Left colon (tissue), 2 donors: ENCODE measurements at regions not wholly inside any gene's neighbourhood (a gene's known extent, or its start where the extent isn't known, plus 50 kb on each side); places are given as distances from the start of the nearest gene placed in this dataset.

Source experiments
- ATAC-seq: fragments of 200-7000 bp; cut with Tn5 transposase; one replicate; pipeline ENCODE4 v1.9.1; 2020; ENCODE audit warnings: mild to moderate bottlenecking, moderate library complexity
- DNase-seq, 2 donors: peaks; one replicate each; pipeline ENCODE4 v3.0.0-alpha.2; 2020
- intact Hi-C, 2 donors: fragments of 100-400 bp; cut with DNase I in 1 of 2; cut with micrococcal nuclease in 1 of 2; formaldehyde crosslinking; loops; one replicate each; pipeline versions ENCODE4 v1.11.2 to v1.14.0; 2022; cut with DNase I, micrococcal nuclease
- donor health status: DM: no; HTN: no; CAD: no.
- donor health status: DM: yes; HTN: yes; CAD: no.

DNA sequence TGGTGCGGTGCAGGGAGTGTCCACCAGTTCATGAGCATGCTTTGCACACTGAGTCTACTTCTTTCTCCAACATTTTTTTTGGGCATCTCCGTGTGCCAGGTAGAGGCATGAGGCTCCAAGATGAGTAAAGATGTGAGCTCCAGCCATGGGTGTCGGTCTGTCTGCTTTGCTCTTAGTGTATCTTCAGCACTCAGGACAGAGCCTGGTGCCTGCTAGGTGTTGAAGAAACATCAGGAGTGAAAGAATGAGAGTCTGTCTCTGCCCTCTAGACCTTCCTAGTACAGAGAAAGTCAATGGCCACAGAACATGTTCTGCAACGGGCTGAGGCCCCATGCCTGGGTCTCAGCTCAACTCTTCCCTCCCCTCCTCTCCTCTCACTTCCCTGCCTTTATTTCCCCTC lies 486.5 kb downstream of the TBC1D22A start:
- DNase-seq: no peak
- ATAC-seq: no peak
- intact Hi-C loops: no loop called here

DNA sequence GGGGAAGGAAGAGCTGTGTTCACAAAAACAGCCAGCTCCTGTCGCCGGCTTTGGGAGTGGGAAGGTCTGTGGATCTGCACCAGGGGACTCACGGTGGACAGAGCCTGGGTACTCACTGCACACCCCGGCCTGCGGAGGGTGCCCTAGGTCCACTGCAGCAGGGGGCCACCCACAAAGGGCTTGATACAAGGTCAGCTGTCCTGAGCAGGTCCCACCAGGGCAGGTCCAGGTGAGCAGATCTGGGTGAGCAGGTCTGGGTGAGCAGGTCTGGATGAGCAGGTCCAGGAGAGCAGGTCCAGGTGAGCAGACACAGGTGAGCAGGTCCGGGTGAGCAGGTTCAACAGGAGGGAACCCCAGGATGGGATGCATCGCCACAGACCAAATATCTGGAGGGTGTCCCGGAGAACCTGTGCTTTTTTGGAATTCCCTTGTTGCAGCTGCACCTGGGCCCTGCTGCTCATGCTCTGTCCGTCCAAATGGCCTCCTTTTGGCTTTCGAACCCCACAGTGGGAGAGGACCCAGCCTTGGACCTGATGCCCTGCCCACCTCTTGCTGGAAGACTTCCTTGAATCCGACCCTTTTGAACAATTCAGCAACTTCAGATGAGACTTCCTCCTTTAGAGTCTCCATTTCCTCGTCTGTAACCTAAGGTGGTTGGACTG lies 485.3 kb downstream of the TBC1D22A start:
- DNase-seq (no peak), ATAC-seq (no peak)
- intact Hi-C loops: no loop called here

DNA sequence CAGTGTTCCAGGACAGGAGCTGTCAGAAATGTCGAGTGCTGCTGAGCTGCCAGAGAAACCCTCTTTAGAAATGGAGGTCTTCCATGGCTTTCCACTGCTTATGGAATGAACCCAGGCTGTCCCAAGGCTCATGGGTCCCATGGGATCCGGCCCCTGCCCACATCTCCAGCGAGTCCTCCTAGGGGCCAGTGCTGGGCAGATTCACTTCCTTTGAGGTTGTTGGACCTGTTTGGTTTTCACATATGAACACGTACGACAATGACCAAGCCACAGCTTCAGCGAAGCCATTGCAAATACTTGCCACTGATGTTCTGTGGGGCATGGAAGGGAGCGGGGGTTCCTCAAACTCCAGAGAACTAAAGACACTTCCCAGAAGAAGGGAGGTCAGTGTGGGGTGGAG lies 483.3 kb downstream of the TBC1D22A start:
- ATAC-seq: no peak
- no peak for DNase-seq
- intact Hi-C loops: no loop called here

DNA sequence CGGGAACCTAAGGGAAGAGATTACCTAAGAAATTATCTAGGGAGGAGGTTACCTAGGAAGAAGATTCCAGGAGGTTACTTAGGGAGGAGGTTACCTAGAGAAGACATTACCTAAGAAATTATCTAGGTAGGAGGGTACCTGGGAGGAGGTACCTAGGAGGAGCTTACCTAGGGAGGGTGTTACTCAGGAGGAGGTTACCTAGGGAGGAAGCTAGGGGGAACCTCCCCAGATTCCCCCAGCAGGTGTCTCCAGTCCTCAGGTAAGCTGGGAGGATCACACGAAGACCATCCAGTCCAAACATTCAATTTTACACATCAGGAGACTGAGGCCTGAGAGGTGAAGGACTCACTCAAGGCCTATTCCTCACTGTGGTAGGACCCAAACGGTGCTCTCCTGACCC lies 482.8 kb downstream of the TBC1D22A start:
- intact Hi-C loops: no loop called here
- no peak for DNase-seq
- ATAC-seq: no peak

DNA sequence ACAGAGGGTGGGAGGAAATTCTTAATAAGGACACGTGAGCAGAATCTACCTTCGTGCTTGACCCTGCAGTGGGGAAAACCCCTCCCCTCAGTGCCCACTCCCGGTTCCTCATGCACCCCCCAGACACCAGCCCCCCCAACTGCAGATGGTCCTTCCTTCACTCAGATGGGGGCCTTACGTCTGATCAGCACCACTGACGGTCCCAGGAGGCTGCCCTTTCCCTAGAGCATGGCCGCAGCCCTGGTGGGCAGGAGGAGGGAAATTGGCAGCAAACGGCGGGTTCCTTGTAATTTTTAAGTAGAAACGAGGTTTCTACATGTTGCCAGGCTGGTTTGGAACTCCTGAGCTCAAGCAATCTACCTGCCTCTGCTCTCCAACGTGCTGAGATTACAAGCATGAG lies 477.7 kb downstream of the TBC1D22A start:
- intact Hi-C loops: no loop called here
- DNase-seq (no peak), ATAC-seq (no peak)

DNA sequence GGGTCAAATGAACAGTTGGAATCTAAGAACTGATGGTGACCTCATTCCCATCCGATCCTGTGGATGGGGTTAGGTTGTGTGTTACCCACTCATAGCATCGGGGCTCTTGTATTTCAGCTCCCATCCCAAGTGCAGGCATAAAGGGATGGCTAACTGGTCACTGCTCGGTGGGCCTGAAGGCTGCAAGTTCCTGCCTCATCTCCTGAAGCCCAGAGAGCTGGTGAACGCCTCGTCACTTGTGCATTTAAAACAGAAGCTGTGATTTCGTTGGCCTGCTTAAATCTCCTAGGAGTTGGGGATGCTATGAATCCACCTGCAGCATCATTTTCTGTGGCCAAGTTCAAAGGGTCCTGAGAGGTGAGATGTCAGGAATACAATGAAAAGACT lies 477.0 kb downstream of the TBC1D22A start:
- intact Hi-C loops: no loop called here
- DNase-seq: no peak

DNA sequence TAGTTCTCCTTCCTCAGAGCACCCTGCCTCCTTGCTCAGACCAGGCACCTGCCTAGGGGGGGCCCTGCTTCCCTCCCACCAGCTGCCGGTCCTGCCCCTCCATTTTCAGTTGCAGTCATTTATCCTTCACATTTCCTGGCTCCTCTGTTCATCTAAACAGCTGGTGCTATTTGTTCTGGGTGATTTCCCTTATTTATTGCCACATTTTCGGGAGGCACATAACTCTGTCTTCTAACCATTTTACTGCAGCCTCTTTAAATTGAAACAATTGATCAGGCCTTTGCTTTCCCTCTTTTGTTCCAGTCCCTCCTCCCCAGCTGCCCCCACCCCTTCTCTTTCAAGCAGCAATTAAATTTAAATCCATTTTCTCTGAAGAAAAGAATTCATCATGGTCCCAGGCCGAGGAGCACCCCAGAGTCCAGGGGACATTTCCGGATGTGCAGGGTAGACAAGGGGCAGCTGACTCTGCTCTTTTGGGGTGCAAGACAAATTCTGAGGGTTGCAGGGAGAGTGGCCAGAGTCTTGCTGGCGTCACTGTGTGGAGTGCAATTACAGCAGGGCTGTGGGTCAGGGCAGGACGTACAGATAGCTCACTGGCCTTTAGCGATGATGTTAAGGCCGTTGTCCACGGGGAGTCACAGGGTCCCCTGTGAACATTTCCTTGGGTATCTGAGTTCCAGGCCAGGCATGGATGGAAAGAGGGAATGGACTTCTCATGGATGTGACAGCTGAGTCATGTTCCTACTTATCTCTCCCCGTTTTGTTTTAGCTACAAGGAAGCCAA lies 476.4 kb downstream of the TBC1D22A start:
- no peak for ATAC-seq
- no peak for DNase-seq
- intact Hi-C loops: no loop called here

More for the DNA sequence above, 477.0 kb downstream of the TBC1D22A start:
- no peak for ATAC-seq

DNA sequence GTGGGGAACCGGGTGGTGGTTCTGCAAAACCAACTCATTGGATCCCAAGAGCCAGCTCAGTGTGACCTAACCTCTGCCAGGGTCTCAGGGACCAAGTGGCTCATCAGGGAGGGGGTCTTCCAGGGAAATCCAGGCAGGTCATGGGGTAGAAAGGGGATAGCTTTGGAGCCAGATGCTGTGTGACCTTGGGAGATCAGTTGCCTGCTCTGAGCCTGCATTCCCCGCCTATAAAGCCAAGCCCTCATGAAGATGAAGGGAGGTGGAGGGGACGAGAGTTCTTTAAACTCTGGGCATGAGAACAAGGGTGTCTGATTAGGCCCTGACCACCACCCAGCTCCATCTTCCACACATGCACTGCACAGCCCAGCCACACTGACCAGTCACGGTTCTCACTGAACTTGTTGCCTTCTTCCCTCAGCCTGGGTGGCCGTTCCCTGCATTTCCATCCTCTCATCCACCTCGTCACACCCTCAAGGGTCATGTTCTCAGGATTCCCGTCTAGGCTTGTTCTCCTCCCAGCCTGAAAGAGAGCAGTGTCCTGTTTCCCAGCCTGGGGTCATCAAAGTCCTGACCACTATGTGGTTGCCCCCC lies 475.5 kb downstream of the TBC1D22A start:
- ATAC-seq (no peak), DNase-seq (no peak)
- intact Hi-C loops: no loop called here

DNA sequence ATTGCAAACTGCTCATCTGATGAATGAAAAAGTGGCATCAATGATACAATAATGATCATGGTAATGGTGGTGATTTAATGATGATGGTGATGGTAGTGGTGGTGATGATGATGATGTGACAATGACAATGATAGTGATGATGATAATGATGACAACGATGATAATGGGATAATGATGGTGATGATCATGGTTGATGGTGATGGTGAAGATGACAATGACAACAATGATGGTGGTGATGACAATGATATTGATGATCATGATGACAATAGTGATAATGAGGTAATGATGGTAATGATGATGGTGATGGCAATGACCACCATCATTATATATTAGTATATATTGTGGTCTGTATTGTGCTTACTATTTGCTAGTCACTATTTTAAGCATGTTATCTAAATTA lies 474.3 kb downstream of the TBC1D22A start:
- ATAC-seq: no peak
- DNase-seq: no peak
- intact Hi-C loops: no loop called here

DNA sequence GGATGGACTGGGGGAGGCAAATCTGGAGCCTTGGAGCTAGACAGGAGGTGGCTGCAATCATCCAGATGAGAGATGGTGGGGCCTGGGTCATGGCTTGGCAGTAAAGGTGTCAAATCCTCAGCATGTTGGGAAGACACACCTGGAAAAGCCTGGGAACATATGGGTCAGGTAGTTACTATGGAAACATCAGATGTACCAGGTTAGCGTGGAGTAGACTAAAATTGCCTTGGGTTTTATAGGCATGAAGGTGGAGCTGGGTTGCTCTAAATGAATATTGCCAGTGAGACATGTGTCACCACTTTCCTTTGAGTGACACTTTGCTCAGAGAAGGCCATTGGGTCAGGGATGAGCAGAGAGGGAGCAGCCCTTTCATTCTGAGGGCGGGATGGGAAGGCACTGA lies 473.7 kb downstream of the TBC1D22A start:
- DNase-seq (no peak), ATAC-seq (no peak)
- intact Hi-C loops: no loop called here

DNA sequence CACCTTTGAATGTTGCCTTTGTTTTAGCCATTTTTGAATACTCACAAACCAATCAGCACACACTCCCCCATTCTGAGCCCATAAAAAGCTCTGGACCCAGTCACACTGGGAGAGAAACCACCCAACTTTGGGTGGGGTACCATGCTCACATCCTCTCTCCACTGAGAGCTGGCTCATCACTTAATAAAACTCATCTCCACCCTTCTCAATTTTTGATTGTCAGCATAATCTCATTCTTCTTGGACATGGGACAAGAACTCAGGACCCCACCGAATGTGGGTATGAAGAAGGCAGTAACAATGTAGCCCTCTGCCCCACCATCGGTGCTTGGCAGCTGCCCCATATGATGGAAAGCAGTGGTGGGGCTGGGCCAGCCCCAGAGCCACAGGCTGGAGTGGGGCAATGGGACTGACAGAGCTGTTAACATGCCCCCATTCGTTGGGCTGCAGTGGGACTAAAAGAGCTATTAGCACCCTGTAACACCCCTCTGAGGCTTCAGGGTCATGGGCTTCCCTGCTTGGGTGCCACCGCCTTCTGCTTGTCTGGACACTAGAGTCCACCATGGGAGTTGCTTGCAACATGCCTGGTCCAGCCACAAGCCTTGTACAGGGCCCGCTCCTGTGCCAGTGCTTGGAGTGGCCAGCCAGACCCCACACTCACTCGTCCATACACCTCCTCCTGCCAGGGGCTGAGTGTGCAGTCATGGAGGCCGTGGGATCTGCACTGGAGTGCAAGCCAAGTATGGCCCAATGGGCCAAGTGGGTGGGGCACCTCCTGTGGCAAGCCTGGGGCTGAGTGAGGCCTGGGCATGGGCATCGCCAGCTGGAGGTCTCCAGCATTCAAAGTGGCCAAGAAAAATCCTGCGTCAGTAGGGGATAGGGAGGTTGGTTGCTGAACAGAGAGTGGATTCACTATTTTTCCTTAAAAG lies 471.1 kb downstream of the TBC1D22A start:
- intact Hi-C loops: no loop called here
- ATAC-seq (no peak), DNase-seq (no peak)

DNA sequence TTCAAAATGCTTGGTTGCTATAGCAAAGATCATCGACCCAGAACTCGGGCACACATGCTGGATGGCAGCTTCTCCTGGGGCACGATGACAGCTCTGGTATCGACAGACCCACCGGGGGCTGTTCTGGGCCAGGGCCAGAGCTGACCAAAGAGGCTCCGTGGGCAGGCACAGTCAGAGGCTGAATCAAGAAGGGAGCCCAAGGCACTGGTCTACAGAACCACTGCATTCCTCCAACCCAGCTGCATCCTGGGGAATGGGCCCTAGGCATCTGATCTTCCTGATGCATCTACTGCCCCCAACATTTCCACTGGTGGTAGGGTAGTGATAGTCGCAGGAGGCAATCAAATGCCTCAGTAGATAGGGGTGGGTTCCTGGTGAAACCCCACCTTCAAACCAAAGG lies 470.3 kb downstream of the TBC1D22A start:
- intact Hi-C loops: no loop called here
- ATAC-seq (no peak), DNase-seq (no peak)

DNA sequence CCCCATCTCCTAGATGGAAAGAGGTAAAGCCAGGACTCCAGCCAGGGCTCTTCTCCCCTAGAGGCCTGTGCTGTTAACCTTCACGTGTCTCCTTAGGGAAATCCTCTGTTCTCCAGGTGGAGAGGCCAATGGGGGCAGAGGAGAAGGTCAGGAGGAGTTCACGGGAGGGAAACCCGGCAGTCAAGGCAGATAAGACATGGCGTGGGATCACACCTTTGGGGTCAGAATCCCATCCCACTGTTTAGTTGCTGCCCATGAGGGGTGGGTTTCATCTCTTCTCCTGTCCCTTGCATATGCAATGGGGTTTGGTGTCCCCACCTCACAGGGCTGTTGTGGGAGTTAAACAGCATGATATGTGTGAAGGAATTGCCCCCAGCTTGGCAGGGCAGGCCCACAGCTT lies 469.7 kb downstream of the TBC1D22A start:
- DNase-seq: no peak
- intact Hi-C loops: no loop called here
- no peak for ATAC-seq

DNA sequence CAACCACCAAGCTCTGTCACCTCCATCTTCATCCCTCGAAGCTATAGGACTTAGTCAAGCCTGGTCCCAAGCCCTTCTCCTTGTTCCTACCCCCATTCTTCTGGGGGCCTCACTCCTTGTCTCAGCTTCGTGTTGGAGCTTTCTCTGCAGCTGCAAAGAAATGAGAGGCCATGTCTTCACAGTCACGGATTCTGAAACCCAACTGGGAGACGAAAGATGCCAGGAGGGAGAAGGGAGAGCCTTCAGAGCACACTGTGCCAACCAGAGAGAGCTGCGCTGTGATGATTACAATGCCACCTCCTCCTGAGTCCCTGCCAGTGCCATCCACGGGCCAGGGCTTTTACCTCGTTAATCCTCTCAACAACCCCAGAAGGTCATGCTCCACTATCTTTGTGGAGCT lies 469.3 kb downstream of the TBC1D22A start:
- DNase-seq (no peak), ATAC-seq (no peak)
- intact Hi-C loops: no loop called here

DNA sequence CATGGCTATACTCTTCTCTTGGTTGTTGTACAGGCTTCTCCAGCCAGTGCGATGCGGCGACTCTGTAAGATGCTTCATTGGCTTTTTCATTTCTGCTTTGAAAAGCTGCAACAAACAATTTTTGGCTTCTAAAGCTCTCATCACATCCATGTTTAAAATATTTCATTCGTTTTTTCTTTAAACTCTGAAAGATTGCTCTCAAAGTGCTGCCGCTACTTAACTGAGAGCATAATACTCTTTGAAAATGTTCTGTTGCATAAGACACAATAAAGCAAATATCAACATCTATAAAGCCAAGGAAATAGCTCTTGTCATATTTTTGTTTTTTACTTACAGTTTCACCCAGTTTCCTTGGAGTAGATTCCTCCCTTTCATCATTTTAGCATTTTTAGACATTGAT lies 468.3 kb downstream of the TBC1D22A start:
- intact Hi-C loops: no loop called here
- ATAC-seq (no peak), DNase-seq (no peak)

DNA sequence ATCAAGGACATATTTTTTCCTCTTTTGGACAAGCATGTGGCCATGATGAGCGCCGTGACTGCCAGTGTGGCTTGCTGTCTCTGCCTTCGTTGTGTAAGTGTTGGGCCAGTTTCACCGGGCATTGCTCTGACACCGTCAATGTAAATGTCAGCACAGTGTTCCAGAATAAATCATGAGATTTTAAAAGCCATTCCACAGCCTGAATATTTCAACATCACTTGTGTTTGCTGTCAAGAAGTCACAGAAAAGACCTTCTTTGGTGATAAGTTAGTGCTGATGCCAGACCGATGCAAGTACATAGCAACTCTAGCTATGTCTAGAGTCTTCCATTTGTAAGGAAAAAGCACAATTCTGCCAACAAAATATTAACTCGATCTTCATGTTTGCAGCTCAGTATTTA lies 467.8 kb downstream of the TBC1D22A start:
- ATAC-seq (no peak), DNase-seq (no peak)
- intact Hi-C loops: no loop called here

DNA sequence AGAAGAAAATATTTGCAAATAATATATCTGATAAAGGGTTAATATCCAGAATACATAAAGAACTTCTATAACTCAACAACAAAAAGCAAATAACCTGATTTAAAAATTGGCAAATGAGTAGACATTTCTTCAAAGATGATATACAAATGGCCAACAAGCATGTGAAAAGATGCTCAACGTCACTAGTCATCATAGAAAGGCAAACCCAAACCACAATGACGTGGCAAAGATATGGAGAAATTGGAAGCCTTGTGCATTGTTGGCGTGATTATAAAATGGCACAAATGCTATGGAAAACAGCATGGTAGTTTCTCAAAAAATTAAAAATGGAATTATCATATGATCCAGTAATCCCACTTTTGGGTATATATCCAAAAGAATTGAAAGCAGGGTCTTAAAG lies 466.3 kb downstream of the TBC1D22A start:
- intact Hi-C loops: no loop called here
- ATAC-seq: no peak
- DNase-seq: no peak

DNA sequence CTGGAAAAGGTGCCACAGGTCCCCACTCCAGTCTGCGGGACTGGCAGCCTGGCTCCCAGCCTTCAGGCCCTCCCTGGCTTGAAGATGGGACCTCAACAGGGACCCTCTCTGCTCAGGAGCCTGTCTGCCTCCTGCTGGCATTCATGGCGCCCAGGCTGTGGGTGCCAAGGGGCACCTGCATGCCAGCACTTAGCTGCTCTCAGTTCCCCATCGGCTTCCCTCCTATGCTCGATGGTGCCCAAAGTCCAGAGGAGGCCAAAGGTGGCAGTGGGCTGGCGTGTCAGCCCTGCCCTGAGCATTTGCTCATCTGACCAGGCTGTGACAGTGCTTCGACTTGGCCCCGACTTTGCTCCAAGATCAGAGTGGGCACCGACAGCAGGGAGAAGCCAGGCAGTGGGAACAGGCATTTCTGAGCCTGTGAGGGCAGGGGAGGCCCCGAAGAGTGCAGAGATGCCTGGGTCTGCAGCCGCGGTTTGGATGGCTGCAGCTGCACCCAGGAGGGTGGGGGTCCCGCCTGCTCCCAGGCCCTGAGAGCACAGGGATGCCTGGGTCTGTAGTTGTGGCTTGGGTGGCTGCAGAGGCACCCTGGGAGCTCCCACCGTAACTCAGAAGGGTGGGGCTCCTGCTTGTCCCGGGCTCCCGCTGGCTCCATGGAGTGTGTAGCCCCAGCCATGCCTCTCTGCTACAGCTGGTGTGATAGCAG lies 463.6 kb downstream of the TBC1D22A start:
- intact Hi-C loops: no loop called here
- ATAC-seq: no peak
- DNase-seq: no peak
